GM19099 (cell line): ENCODE measurements at regions not wholly inside any gene's neighbourhood (a gene's known extent, or its start where the extent isn't known, plus 50 kb on each side); places are given as distances from the start of the nearest gene placed in this dataset.

Source experiments
- POLR2A ChIP-seq: IDR thresholded peaks from 3 replicates; pipeline ENCODE4 v1.6.1; 2011; ENCODE audit warnings: low read depth; ENCODE audit not compliant: insufficient read length; ENCODE audit errors: extremely low read depth

DNA sequence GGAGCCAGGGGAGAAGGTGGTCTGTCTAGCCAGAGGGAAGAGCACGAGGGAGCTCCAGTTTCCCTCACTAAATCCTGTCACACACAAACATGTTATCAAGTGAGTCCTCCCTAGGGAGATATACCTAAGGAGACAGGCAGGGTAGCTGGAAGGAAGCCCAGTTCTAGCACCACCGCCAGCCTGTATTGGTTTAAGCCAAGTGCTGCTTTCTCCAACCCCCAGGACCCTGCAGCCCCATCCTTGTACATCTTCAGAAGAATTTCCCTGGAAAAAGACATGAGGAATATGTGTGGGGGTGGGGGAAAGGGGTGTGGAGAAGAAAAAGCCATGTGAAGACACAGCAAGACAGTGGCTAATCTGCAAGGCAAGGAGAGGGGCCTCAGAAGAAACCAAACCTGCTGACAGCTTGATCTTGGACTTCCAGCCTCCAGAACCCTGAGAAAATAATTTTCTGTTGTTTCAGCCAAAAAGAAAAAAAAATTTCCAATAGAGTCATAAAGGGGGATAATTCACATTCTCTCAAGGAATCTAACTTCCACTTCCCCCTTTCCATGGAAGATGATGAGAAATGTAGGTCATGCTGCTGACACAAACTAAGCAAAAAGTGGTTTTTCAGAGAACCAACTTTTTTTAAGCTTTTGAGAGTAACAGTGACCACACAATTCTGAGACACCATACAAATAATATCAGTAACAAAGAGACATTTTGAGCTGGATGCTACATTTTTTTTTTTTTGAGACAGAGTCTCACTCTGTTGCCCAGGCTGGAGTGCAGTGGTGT is 103.2 kb upstream of the PRDM1 start:
- TF ChIP-seq POLR2A, result no peak

DNA sequence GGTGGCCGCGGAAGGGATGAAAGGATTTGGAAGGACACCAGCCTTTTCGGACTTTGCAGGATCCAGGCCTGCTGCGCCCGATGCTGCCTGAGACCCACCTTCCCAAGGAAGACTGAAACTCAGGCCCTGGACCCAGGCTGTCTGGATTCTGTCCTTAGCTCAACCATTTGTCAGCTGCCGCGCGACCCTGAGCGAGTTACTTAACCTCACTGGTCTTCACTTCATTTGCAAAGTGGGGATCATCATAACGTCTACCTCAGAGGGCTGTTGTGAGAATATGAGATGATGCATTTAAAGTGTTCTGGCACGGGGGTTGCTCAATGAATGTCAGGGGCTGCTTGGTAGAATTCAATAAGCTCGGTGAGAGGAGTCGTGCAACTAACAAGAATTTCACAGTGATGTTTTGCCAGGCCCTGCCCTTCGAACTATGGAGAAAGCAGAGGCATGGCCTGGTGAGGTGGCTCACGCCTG is 104.2 kb upstream of the PRDM1 start:
- TF ChIP-seq POLR2A, result no peak

DNA sequence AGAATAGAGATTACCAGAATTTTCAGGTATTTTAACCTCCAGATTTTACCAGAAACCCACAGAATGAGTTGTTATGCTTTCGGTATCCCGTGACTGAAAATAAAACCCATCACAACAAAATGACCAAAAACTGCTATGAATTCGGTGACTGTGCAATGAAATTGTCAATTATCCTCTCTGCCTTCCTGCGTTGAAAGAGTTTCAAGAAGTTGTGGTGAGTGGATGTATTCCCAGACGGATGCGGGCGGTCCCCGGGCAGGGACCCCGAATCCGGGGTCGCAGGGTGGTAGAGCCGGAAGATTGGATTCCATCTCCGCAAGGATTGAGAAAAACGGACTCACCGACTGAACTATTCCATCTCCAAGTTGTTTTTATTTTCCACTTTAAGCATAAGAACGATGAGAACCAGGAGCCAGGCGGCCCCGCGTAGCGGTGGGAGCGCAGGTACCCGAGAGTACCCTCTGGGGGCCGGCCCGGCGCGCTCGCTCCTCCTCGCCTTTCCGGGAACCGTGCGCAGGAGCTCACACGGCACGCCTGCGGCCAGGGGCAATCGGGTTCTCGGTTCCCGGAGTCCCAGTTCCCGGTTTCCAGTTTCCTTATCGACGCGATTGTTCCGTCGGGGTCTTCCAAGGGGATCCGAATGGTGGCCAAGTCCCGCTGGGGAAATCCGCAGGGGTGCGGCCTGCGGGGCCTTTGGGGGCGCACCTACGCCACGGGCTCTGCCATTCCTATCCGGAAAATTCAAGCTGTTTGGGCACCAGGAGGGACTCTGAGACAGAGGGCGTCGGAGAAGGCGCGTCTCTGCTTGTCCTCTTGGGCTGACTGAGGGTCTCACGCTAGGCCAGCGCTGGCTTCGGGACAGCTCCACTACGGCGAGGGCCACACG is 104.9 kb upstream of the PRDM1 start:
- TF ChIP-seq POLR2A, result no peak

DNA sequence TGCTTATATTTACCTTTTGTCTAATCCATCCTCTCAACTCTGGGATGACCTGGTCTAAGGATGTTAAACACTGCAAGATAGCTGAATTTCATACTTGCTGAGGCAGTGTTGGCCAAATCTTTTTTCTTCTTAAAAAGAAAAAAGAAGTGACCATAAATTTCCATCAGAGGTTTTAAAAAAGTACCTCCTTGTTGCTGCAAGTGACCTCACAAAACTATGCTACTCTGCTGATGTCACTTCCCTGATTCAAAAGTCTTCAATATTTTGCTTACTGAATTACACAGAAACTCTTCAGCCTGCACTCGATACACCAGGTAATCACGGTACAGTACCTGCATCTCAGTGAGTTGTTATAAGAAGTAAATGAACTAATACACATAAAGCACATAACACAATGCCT is 107.2 kb upstream of the PRDM1 start:
- TF ChIP-seq POLR2A, result no peak

- TF ChIP-seq POLR2A, result no peak
Observed at GRCh38 chr6:105977934-105978504, 108.1 kb upstream of the PRDM1 start.

GRCh38 chr6:105974986-105975385 is 111.2 kb upstream of the PRDM1 start:
- TF ChIP-seq POLR2A, result no peak

- TF ChIP-seq POLR2A, result no peak
Observed at GRCh38 chr6:105972440-105972839, 113.7 kb upstream of the PRDM1 start.

GRCh38 chr6:105968603-105969333 is 117.4 kb upstream of the PRDM1 start:
- TF ChIP-seq POLR2A, result no peak

DNA sequence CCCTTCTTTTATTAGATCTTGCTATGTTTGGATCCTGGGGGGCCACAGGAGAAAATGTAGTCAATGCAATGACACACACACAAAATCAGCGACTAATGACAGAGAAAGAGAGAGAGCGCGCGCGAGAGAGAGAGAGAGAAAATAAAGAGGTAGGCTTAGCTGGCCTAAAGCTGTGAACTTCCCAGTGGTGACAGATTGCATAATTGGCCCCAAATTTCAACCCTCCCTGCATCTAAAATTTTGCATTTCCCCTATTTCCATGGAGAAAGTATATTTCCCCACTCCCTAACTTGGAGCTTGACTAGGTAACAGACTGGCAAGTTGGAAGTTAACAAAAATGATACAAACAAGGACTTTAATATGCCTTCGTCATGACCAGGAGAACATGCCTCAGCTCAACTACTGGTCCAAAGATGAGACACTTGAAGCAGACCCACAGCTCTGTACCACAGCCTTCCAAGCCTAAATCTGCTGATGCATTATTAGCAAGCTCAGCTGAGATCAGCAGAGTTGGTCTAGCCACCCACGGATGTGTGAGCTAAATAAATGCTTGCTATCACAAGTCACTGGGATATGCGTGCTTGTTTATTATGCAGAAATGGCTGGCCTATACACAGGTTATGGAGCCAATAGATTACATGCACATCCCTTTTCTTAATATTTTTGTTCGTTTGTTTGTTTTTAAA is 118.1 kb upstream of the PRDM1 start:
- no peak for TF ChIP-seq POLR2A

DNA sequence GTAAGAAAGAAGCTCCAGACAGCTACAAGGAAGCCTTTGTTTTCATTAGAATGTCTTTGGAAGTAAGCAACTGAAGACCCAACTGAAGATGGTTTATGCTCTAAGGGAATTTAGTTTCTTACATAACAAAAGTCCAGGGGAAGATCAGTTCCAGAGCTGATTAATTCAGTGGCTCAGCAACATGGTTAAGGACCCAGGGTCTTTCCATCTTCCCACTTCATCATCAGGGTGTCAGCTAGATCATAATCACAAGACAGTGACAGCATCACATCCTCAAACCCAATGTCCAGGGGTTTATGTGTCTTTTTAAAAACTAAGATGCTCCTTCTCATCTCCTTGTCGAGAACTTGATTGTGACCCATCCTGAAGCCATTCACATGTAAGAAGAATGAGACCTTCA is 119.7 kb upstream of the PRDM1 start:
- no peak for TF ChIP-seq POLR2A

- no peak for TF ChIP-seq POLR2A
Observed at GRCh38 chr6:105964979-105965760, 121.0 kb upstream of the PRDM1 start.

GRCh38 chr6:105954148-105954547 is 132.0 kb upstream of the PRDM1 start:
- TF ChIP-seq POLR2A, result no peak

DNA sequence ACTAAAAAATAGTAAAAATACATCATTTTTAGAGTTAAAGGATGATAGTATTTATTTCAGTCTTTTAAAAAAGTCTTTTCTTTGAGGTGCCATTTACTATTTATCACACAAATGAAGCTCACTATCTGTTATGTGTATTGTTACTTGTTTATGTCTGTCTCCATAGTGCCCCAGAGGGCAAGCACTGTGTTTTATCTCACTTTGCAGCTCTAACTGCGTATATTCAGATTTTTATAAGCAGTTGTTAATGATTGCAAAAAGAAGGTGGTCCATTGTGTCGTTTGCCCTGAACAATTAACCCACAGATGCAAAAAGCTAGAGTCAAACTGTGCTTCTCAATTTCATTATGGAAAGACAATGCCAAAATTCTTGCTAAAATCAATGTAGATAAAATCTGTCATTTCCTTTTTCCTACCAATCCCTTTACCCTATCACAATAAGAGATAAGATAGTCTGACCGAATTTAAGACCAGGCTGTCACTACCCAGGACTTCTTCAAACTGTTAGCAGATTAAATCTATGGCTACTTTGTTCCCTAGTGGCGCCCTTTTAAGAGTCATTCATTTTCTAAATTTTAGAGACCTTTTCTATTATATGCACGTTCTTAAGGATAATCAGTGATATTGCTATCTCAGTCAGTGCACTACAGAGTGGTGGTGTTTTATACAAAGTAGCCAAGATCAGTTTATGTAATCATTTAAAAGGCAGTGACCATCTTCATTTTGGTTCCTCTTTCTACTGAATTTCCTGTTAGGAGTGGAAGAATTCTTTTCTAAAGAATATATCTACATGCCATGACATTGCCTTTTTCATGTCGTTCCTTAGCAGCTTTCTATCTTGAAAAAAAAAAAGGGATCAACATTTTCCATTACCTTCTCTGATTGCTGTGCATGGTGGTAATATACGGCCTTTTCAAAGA is 133.1 kb upstream of the PRDM1 start:
- no peak for TF ChIP-seq POLR2A

GRCh38 chr6:105952326-105952725 is 133.8 kb upstream of the PRDM1 start:
- no peak for TF ChIP-seq POLR2A
